Hippocampal formation (tissue), 2 donors: ENCODE measurements at regions not wholly inside any gene's neighbourhood (a gene's known extent, or its start where the extent isn't known, plus 50 kb on each side); places are given as distances from the start of the nearest gene placed in this dataset.

ENCODE experiments used
- DNase-seq, 2 donors: peaks; one replicate each; lab custom pipeline; 2025; lab: John Stamatoyannopoulos, UW

DNA sequence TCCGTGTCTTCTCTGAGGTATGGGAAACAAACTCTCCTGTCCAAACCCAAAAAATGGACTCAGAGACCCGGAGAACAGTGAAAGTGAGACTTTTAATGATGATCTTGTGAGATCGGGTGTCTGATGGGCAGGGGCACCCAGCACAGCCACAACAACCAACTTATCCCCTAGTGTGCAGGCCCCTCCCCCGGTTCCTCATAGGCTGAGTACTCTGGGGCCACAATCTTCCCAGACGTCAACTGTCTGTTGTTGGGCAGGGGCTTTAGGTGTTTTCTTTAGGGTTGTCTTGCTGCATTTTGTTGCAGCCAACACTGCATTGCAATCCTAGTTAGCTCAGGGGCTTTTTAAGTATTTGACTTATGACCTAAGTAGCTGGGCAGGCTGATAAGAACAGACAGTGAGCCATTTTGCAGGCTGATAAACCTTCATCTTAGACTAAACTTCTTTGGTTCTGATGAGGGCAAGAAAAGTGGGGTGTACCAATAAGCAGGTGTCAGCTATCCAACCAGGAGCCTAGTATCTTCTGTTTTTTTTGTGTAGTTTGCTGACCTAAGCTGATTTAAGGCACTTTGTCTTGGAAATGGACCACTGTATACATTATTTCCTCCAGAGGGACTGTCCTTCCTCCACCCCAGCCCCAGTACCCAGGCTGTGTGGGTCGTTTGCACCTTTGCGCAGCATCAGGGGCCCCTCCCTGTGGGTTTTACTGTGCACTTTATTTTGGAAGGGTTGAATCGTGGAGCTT, 1323.6 kb downstream of the TBC1D22A start:
- no peak for DNase-seq

DNA sequence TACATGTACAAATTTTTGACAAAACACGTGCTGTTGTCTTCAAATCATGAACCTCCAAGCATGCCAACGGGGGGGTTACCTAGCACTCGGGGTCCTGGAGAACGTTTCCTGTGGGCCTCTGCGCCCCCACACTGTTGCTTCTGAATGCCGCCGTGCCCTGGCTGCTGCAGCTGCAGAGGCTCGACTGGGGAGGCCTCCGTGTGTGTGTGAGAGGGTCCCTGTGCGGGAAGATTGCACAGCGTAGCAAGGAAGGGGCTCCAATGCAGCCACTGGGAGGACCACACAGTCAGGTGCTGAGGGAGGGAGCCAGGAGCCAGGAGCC, 1322.2 kb downstream of the TBC1D22A start:
- DNase-seq: no peak

GRCh38 chr22:48084041-48084728, 1321.7 kb downstream of the TBC1D22A start:
- DNase-seq: no peak

DNA sequence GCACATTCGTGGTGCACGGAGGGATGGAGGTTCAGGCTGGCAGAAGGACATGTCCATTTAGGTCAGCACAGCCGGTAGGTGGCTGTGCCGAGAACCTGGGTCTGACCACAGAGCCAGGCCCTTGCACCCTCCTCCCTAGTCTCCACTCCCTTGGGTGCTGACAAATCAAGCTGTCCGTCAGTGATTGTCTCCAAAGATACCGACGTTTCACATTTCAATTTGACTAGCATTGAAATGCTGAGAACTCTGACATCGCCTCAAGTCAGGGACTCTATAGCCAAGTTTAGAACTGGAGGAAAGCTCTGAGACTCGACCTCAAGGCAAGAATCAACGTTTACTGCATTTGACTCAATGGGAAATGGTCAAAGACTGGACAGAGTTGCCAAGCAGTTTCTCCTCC, 1321.1 kb downstream of the TBC1D22A start:
- no peak for DNase-seq

DNA sequence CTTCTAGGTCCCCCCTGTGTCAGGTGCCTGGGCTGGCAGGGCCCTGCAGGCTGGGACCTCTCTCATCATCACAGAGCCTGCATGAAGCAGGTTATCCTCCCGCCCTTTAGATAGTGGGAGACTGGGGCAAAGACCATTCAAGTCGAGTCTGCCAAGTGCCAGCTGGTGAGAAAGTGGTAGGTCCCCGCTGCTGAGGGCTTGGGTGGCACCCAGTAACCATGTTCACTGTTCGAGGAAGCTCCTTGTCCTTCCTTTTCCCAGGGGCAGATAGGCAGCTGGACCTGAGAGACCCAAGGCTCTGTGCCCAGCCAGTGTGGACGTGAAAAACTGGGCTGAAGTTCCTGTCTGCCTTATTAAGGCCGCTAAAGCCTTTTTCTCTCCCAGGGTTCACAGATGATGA, 1319.8 kb downstream of the TBC1D22A start:
- DNase-seq: no peak

DNA sequence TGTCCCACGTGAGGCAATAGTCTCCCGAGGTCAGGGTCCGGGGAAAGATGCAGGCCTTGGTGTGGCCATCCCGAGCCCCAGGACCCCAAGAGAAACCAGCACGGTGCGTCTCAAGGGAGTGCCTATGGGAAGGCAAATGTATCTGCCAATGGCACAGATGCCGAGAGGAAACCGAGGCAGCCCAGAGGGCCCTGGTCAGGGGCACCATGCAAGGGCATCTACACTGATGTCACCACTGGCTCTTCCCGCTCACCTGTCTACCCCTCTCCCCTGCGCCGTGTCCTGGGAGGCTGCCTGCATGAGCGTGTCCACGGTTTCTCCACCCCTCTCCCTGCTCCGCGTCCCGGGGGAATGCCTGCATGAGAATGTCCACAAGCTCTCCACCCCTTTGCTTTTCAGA, 1318.8 kb downstream of the TBC1D22A start:
- DNase-seq: no peak

GRCh38 chr22:48080316-48081165, 1318.1 kb downstream of the TBC1D22A start:
- DNase-seq: no peak

- no peak for DNase-seq
Measured at GRCh38 chr22:48079505-48080290, 1317.2 kb downstream of the TBC1D22A start.

- no peak for DNase-seq
Measured at GRCh38 chr22:48078825-48079224, 1316.4 kb downstream of the TBC1D22A start.

DNA sequence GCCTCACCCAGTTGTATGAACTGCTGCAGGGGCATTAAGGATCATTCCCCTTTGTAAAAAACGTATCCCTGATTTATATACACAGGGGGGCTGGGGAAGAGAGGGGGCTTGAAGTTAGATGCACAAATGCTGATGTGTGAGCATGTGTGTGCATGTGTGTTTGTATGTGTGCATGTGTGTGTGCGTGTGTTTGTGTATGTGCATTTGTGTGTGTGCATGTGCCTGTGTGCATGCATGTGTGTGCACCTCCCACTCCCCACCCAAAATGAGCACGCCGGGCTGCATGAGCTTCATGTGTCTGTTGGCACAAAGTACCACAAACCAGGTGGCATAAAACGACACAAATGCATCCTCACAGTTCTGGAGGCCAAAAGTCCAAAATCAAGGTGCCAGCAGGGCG, 1315.2 kb downstream of the TBC1D22A start:
- DNase-seq: no peak

GRCh38 chr22:48076008-48076407, 1313.6 kb downstream of the TBC1D22A start:
- DNase-seq: no peak

DNA sequence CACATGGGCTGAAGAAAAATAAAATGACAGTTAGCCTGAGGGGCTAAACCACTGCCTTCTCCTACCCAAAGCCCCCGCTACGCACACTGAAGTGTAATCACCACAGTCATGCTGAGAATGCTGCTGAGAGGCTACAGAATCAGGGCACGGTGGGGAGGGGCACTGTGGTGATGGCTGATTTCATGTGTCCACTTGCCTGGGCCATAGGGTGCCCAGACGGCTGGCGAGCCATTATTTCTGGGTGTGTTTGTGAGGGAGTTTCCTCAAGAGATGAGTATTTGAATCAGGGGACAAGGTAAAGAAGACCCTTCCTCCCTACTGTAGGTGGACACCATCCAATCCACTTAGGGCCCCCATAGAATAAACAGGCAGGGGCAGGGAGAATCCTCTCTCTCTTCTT, 1313.2 kb downstream of the TBC1D22A start:
- DNase-seq: no peak

GRCh38 chr22:48072777-48073176, 1310.3 kb downstream of the TBC1D22A start:
- DNase-seq: no peak

DNA sequence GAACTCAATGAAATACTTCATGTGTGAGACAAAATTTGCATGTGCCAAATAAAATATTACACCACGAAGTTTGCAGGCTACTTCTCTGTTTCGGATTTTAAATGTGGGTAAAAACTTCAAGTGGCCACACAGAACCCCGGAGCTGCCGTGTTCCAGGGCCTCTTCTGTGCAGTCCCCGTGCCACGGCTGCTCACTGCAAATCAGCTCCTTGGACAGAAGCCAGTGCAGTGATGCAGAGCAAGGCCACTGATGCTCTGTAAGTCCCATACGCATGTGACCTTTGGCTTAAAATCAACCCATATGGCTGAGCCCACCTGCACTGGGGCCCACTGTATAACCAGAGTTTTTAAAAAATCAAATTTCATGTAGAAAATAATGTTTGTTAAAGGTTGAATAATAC, 1309.4 kb downstream of the TBC1D22A start:
- no peak for DNase-seq

DNA sequence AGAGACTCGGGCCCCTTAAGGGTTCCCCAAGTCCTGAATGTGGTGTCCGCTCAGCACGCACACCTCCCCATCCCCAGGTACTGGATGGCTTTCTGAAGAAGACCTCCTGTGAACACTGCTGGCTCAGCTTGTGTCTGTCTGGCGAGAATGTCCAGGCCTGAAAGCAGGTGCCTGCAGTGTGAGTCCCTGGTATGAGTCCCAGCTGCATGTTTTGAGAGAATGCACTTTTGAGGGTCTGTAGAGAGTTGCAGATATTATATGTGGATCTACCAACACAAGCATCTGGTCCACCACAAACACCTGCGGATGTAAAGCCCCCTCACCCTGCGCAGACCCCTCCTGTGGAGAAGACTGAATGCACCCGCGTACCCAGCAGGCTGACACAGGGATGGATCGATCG, 1308.9 kb downstream of the TBC1D22A start:
- DNase-seq: no peak

DNA sequence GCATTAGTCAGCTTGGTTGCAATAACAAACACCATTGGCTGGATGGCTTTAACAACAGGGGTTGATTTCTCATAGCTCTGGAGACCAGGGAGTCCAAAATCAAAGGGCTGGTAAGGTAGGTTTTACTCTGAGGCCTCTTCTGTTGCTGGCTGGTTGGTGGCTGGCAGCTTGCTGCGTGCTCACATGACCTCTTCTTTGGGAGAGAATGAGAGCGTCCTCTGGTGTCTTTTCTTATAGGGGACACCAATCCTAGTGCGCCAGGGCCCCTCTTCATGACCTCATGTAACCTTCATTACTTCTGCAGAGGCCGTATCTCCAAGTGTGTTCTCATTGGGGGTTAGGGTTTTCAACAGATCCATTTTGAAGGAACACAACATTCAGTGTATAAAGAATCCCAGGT, 1308.3 kb downstream of the TBC1D22A start:
- no peak for DNase-seq

DNA sequence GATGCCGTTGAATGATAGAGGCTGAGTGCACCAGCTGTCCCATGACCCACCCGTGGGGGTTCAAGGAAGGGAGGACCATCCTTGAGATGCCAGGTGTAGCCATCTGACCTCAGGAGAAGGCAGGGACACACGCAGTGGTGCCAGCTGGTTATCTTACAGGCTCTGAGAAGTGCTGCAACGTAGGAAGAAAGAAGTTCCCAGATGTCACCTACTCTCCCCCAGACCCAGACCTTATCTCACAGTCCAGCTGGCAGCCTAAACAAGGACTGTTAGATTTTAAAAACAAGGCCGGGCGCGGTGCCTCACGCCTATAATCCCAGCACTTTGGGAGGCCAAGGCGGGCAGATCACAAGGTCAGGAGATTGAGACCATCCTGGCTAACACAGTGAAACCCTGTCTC, 1307.6 kb downstream of the TBC1D22A start:
- DNase-seq: no peak

DNA sequence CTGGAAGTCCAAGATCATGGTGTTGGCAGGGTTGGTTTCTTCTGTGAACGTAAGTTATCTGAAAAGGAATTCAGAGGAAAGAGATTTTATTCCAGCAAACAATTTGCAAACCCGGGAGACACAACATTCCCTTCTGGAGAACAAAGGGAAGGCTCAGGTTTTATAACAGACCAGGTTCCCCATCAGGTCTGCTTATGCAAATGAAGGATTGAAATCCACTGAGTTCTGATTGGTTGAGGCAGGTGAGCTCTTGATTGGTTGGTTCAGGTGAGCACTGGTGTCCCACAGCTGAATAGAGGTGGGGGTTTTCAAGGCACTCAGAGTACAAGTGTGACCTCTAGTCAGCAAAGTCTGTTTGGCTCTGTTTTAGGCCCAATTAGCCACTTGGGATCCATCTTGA, 1306.8 kb downstream of the TBC1D22A start:
- DNase-seq: no peak

- no peak for DNase-seq
Measured at GRCh38 chr22:48068323-48068885, 1306.0 kb downstream of the TBC1D22A start.

DNA sequence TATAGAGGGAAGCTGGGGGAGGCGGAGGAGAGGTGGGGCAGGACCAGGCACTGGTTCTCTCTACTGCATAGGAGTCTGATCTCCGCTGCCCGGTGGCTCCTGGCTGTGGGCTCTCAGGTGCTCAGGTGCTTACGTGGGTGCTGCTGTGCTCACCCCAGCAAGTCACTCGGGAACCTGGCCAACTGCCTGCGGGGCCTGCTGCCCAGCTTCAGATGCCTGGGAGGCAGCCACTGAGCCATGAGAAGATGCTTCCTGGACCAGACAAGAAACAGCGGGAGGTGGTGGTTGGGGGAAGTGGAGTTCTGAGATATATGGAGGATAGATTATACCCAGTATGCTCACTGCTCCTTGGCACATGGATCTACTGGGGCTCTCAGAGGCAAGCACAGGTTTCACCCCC, 1303.4 kb downstream of the TBC1D22A start:
- DNase-seq: no peak

GRCh38 chr22:48061726-48062125, 1299.3 kb downstream of the TBC1D22A start:
- no peak for DNase-seq

DNA sequence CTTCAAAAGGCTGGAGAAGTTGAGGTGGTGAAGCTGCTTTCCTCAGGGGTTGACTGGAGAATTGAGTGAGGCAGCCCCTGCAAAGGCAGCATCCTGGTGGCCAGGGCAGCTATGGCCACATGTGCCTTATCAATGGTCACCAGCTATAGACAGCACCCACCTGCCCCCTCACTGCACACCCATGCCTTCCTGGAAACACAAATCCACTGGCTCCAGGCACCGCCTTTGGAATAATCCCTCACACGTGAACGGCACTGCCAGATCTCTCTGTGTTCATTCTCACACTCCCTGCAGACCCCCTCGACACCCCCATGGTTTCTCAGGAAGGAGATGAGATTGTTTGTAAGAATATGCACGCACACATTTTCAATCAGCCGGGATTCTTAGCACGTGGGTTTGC, 1297.8 kb downstream of the TBC1D22A start:
- no peak for DNase-seq
